HG03442 (cell line): ENCODE measurements at regions not wholly inside any gene's neighbourhood (a gene's known extent, or its start where the extent isn't known, plus 50 kb on each side); places are given as distances from the start of the nearest gene placed in this dataset.
"Not testable (repeated sequence)": the region's sequence is repeated elsewhere in the genome, so short reads cannot be mapped to it uniquely, and the experiment has no call there.

Experiments used
- ATAC-seq: cut with Tn5 transposase; IDR thresholded peaks from one replicate; pipeline ENCODE4 v1.9.1; 2021; ENCODE audit warnings: mild to moderate bottlenecking, moderate library complexity; ENCODE audit not compliant: unreplicated experiment

DNA sequence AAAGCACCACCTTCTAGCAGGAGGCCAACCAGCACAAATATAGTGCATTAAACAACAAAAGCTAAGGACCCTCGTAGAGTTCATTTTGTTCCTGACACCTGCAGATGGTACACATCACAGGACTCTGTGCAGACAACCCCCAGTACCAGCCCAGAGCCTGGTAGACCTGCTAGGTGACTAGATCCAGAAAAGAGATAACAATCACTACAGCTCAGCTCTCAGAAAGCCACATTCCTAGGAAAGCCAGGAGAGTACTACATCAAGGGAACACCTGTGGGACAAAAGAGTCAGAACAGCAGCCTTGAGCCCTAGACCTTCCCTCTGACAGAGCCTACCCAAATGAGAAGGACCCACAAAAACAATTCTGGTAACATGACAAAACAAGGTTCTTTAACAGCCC is 344.7 kb upstream of the PTBP2 start:
- no peak for ATAC-seq

DNA sequence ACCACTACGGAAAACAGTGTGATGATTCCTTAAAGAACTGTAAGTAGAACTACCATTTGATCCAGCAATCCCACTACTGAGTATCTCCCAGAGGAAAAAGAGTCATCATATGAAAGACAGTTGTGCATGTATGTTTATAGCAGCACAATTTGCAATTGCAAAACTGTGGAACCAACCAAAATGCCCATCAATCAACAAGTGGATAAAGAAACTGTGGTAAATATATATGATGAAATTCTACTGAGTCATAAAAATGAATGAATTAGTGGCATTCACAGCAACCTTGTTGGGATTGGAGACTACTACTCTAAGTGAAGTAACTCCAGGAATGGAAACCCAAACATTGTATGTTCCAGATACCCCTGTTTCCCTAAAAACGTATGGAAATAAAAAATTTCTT is 337.0 kb upstream of the PTBP2 start:
- no peak for ATAC-seq

DNA sequence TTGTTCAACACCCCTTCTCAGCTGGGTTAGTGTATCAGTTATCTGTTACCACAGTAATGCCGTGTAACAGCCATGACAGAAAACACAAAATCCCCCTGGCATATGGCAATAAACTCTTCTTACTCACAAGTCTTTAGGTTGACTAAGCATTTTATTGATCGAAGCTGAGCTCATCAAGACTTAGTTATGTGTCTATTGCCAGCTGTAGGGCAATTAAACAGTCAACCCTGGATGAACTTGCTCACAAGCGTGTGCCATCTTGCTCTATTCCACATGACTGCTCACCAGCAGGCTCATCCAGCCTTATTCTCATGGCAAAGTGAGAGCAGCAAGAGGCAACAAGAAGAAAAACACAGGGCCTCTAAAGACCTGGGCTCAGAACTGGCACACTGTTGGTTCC is 333.8 kb upstream of the PTBP2 start:
- no peak for ATAC-seq

DNA sequence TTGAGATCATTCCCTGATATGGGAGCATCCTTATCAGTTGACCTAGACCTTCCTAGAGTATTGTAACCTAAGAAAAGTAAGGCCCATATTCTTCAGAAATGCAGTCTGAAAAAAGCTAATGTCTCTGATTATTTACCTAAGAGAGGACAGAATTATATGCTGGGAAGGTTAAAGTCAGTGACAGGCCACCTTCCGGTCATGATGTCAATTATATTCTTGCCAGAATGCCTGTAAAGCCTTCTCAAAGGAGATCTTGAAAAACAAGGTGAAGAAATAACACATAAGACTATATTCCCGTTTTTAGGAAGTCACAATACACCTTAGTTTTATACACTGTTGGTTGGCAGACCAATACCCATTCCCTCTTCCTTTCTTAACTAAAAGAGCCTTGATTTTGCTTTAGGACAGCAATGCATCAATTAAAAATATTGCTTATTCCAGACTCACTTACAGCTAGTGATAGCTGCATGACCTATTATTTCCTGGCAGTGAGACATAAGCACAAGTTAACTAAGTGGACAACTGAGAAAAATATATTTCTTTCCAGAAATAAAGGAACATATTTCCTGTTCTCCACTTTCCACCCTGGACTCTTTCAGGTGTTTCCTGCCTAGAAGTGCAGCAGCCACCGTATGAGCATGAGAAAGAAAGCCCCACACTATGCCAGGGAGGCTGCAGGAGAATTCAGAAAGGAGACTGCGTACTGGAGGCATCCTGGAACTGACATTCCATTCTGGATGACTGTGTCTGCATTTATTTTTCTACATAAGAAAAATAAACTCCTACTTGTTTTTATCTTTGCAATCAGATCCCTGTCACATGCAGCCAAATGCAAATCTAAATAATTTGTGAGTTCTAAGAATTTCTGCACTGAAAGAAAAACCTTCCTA is 332.9 kb upstream of the PTBP2 start:
- no peak for ATAC-seq

DNA sequence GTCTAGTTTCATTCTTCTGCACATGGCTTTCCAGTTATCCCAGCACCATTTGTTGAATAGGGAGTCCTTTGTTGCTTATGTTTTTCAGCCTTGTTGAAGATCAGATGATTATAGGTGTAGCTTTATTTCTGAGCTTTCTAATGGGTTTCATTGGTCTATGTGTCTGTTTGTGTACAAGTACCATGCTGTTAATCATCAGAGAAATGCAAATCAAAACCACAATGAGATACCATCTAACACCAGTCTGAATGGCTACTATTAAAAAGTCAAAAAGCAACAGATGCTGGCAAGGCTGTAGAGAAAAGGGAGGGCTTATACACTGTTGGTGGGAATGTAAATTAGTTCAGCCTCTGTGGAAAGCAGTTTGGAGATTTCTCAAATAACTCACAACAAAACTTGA is 321.5 kb upstream of the PTBP2 start:
- ATAC-seq: no peak

DNA sequence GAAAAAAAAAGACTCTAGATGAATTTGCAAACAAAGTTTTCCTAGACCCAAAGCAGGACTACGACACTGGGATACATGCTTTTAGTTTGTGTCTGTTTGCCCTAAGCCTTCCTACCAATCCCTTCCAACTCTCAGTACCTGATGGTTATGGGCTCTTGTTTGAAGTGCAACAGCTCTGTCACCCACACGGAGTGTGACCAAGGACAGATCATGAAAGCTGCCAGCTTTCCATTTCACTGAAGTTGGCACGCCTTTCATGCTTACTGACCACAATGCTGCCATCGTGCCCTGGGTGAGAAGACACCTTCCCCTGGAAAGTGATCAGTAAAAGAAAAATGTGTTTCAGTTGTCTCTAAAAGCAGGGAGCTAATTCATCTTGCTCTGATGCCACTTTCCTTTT is 312.5 kb upstream of the PTBP2 start:
- no peak for ATAC-seq

DNA sequence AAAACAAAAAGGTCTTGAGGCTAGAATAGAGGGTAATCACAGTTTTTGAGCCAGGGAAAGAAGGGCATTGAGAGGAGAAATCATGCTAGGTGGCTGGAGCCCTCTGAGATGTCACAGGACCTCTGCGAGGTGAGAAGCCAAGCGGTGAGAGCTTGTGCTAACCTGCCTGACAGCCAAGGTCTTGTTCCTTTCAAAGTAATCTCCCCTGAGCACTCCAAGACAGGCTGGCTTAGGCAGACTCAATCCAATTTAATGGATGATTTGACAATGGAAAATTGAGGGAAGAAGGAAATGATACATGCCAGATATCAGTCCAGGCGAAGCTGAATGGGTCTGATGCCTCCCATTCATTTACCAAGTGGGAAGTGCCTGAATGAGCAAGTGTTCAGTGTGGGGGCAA is 311.9 kb upstream of the PTBP2 start:
- no peak for ATAC-seq

DNA sequence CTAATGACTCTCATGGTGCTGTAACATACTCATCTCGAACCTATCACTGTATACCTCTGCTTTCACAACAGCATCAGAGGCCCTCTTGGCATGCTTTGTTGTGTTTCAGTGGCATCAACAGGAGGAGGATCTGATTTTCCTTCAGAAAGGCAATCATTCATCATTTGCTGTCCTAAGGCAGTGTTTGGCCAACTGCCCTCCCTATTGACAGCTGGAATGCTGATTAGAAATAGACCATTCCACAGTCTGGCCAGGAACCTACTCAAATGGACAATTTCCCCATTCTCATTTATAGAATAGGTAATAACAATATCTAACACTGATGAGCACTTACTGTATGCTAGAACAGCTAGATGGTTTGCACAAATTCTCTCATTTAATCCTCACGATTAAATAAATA is 310.6 kb upstream of the PTBP2 start:
- no peak for ATAC-seq

DNA sequence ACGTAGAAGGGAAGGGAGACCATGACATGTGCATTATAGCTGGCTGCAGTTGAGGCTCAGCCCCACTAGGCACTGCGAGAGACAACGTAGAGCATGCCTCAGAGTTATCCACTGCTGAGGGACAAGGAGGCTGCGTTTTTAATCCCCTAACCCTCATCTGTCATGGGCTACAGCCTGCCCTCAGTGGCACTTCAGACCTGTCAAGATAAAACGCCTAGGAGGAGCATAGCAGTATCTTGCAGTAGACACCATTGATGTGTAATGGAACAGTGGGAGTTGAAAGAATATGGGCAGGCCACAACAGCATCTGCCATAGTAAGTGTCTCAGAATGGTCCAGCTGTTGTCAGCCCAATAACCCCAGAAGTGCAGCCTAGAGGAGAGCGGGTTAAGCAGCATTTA is 307.0 kb upstream of the PTBP2 start:
- no peak for ATAC-seq

DNA sequence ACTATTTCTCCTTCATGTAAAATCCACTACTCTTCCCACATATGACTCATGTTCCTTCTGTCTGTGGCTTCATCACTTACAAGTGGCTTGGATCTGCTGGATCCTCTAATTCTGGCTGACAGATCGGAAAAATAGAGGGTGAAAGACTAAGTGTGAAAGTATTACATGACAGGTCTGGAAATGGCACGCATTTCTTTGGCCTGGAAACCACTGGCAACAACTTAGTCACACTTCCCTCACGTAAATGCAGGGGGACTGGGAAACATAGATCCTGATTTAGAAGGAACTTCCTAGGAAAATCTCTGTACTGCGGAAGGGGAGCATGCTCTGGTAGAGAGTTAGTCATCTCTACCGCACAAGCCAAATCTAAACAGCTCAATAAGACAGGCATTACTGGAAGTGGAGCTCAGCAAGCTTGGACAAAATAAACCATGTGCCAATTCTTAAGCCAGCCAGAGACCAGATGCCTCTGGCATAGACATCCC is 305.4 kb upstream of the PTBP2 start:
- no peak for ATAC-seq

DNA sequence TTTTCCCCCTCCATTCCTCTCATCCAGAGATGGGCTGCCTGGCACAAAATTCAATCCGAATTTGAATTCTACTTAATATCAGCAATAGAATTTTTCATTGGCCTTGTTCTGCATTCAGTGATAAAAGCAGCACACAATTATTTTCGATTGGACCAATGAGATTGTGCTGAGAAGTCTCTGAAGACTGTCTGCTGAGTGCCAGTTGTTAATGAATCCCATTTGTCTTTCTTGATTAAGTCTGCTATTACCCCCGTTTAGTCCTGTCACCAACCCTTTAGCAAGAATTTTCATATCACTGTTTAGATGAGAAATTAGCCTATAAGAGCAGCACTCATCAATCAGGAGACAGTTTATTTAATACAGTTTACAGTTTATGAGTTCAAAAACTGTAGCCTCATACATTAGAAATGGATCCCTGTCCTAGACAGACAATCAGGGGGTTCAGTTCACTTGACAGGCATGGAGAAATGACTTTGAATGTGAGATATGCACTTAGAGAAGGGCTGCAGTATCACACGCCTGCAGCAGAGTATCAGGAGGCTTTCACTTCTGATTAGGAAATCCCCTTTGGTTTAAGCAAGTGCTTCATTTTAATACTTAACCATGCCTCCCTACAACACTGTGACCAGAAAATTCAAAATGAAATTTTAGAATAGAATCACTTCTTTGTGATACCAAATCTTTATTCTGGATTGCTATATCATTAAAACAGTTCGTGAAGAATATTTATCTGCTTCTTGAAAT is 304.7 kb upstream of the PTBP2 start:
- ATAC-seq: peak; percentile 94

DNA sequence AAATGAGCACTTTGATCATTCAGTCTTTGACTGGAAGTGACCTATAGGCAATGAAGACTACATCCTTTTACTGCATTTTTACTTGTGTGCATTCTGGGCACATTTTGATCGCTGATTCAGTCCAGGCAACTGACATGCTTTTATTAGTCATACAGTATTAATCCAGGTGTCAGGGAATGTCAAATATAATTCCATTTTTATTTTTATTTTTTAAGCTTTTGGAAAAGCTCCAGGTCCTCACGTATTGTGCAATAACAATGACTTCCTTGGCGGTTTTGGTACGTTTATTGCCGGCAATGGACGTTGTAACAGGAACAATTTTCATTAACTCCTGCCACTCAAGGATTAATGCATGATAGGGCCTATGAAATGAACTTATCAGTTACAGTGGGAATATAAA is 302.6 kb upstream of the PTBP2 start:
- ATAC-seq: no peak

DNA sequence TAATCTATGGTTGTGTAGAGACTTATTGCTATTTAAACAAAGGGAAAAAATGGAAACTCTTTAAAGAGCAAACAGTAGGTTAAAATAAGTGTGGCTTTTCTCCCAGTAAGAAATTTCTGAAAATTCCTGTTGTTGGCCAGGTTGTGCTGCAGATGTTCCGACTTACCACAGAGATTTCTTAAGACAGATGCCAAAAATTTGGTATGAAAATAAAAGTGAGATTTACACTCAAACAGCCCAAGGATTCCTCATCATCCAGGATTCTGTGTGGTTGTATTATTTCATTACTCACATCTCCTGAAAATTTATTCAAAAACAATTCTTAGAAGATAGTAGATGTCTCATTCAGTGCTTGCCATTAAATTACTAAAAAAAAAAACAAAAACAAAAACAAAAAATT is 296.7 kb upstream of the PTBP2 start:
- ATAC-seq: no peak

DNA sequence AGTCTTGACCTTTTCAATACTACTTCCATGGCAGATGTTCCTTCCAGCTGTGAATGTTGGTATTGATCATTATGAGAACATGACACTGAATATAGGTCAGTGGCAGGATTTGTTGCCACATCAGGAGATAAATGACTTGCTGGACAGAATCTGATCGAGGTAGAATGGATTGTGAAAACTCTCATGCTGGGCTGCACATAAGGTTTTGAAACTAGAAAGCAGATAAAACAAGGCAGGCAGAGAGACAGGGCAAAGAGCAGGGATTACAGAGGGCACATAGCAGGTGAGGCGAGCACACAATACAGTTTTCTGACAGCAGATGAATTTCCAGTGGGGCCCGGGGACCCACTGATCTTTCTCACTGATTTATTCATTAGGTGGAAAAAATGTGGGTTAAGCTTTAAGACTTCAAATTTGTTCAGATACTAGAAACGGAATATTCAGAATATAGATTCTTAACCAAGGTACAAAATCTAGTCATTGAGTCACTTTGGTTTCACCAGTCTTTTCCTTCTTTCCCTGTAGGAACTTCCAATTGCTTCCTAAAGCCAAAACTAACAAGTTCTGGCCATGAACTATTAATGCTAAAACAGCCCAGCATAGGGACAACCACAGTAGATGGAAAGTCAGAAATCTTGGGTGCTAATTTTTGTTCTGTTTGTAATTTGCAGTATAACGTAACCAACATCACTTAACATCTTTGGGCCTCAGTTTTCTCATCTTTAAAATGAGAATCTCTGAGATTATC is 296.0 kb upstream of the PTBP2 start:
- ATAC-seq: no peak

DNA sequence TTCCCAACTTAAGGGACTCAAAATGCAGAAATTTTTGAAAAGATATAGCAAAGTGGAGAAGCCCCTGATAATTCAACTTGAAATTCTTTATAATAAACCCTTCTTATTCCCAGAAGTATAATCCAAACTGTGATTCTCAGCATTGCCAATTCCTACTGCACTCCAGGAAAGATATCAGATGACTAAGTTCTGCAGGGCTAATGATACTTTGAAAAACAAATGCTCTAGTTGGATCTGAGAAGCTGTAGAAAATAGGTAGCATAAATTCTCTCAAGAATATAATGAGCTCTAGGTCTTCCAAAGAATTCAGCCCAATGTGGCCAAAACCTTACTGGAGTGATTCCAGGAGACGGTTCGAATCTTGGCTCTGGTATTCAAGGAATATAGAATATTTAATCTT is 294.0 kb upstream of the PTBP2 start:
- no peak for ATAC-seq

DNA sequence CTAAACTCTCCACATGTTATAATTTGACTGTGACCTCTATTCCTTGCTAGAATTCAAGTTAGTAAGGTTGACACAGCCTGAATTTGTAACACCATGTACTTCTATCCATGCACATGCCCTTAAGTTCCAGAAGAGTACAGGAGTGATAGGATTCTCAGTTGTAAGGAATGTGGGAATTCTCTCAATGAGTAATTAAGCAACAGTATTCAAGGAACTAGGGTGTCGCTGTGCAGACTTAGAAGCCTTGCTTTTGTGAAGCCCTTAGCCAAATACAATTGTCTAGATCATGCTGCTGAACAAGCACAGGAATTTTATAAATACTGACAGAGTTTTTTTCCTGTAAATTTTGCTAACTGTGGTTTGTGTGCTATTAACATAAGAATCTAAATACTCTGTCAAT is 276.3 kb upstream of the PTBP2 start:
- ATAC-seq: no peak

DNA sequence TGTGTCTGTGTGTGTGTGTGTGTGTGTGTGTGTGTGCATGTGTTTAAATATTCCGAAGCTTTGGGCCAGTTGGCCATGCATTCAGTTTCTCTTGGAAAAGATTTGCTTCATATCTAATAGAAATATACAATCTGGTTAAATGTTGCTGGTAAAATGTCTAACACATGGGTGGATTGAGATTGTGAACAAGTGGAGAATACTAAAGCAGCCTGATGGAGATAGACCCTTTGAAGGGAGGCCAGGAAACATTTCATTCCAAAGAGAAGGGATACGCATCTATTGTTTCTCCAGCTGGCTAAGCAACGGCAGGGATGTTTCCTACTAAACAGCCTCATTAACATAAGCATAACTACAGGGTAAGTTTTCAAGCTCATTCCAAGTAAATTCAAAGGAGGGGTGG is 257.5 kb upstream of the PTBP2 start:
- ATAC-seq: no peak

DNA sequence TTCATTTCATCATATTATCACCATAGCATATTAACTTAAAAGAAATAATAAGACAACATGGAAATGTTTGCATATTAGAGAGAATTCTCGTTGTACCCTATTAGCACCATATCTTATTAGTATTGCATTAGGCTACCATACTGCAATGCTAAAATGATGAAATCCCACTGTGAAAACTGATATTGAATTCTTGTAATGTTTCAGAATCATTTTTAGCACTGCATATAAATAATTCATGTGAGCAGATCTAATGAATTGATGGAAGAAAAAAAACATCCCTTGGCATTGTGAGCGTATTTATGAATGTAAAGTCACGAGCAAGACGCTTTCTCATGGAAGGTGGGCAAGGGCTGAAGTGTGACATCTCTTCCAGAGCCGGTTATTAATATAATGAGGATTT is 257.1 kb upstream of the PTBP2 start:
- no peak for ATAC-seq

DNA sequence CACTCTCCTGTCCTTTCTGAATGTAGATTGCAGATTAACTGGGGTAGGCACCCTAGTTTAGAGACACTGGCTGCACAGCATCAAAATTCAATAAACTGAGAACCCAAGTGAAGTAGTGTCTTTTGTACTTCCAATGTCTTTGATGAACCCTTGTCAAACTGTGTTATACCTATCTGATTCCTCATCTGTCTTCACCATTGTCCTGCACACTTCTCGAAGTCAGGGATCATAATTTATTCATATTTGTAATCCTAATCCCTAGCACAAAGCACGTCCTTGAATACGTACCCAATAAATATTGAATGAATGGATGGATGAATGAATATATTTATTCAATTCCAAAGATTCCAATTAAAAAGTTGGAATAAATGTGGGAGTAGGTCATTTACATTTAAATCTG is 256.6 kb upstream of the PTBP2 start:
- ATAC-seq: no peak

DNA sequence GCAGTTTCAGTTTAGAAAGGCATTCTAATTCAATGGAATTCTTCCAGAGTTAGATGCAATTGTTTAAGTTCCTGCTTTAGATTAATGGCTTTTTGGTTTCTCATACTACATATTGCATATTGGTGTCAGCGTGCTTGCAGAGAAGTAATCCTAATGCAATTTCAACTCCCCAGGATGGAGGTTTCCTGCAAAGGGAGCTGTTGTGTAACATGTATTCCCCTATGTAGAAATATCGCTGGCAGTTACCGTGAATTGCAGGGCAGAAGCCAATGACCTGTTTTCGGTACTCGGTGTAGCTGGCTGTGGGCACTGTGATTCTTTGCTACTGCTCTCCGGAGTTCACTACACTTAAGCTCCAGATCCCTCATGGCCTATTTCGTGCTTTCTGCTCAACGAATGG is 256.1 kb upstream of the PTBP2 start:
- ATAC-seq: no peak

DNA sequence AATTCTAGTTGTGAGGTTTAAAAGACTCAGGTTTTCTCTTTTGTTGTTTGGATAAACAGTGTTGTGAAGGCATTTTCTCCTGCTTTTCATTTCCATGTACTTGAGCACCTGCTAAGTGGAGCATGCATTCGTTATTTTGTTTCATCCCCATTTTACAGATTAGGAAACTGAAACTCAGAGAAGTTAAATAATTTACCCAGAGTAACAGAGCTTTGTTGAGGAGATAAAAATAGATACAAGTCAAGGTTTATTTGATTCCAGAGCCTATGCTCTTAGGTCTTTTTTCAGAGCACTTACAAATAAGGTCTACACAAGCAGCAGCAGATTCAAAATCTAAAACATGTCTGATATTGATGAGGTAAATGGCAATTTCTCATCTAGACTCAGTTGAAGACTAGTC is 254.7 kb upstream of the PTBP2 start:
- ATAC-seq: no peak

DNA sequence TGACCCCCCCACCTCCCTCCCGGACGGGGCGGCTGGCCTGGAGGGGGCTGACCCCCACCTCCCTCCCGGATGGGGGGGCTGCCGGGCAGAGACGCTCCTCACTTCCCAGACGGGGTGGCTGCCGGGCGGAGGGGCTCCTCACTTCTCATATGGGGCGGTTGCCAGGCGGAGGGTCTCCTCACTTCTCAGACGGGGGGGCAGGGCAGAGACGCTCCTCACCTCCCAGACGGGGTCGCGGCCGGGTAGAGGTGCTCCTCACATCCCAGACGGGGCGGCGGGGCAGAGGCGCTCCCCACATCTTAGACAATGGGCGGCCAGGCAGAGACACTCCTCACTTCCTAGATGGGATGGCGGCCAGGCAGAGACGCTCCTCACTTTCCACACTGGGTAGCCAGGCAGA is 251.9 kb upstream of the PTBP2 start:
- not testable (repeated sequence) for ATAC-seq
